K562 (cell line): ENCODE measurements at regions not wholly inside any gene's neighbourhood (a gene's known extent, or its start where the extent isn't known, plus 50 kb on each side); places are given as distances from the start of the nearest gene placed in this dataset.

Source experiments
- BCLAF1 ChIP-seq, 2 experiments: fragments of 450-650 bp in 1 of 2; IDR thresholded peaks; 2 replicates each; pipeline ENCODE4 v1.6.1; 2011 to 2017; ENCODE audit warnings: low read depth in 2 of 2, antibody characterized with exemption in 1 of 2, borderline replicate concordance in 1 of 2, low read length in 1 of 2, mild to moderate bottlenecking in 1 of 2, mixed read lengths in 1 of 2; ENCODE audit not compliant: control insufficient read depth in 1 of 2
- CBX3 ChIP-seq, 2 experiments: IDR thresholded peaks; 1 replicate in 1 of 2; 2 replicates in 1 of 2; pipeline ENCODE4 v1.6.1; 2012; ENCODE audit warnings: inconsistent platforms in 2 of 2, low read length in 2 of 2, borderline replicate concordance in 1 of 2, control low read depth in 1 of 2
- EP400 ChIP-seq: fragments of 450-650 bp; IDR thresholded peaks from 2 replicates; pipeline ENCODE4 v1.6.1; 2017; ENCODE audit warnings: antibody characterized with exemption, mild to moderate bottlenecking, moderate library complexity
- FOXP1 ChIP-seq: sonication (generic); formaldehyde crosslinking; IDR thresholded peaks from 2 replicates; pipeline ENCODE4 v1.8.0; 2022; ENCODE audit warnings: mild to moderate bottlenecking, missing genetic modification reagents
- JUN ChIP-seq, 2 experiments: sonication (generic) in 1 of 2; formaldehyde crosslinking in 1 of 2; IDR thresholded peaks; 2 replicates each; pipeline versions ENCODE4 v1.6.1 to v1.8.0; 2012 to 2022; ENCODE audit warnings: borderline replicate concordance in 2 of 2, mild to moderate bottlenecking in 2 of 2, improper control_type of control experiment in 1 of 2, low read depth in 1 of 2, low read length in 1 of 2, missing genetic modification reagents in 1 of 2
- NCOA1 ChIP-seq: fragments of 450-650 bp; IDR thresholded peaks from 2 replicates; pipeline ENCODE4 v1.6.1; 2016; ENCODE audit warnings: low read depth
- NR2C2 ChIP-seq, 2 experiments: fragments of 200-800 bp in 1 of 2; sonication (Bioruptor generic) in 1 of 2; sonication (generic) in 1 of 2; formaldehyde crosslinking in 1 of 2; IDR thresholded peaks; 2 replicates each; pipeline versions ENCODE4 v1.6.1 to v1.8.0; 2016 to 2022; ENCODE audit warnings: mild to moderate bottlenecking in 1 of 2, missing compliant biosample characterization in 1 of 2, missing genetic modification characterization in 1 of 2, missing genetic modification reagents in 1 of 2
- SMARCC2 ChIP-seq: fragments of 450-650 bp; IDR thresholded peaks from 2 replicates; pipeline ENCODE4 v1.6.1; 2017; ENCODE audit warnings: antibody characterized with exemption, moderate library complexity, mild to moderate bottlenecking, low read depth
- TCFL5 ChIP-seq: fragments of 250-450 bp; sonication (Bioruptor Pico); conservative IDR thresholded peaks from 2 replicates; pipeline ENCODE4 v1.6.1; 2021; ENCODE audit warnings: mild to moderate bottlenecking, moderate library complexity, matching md5 sums
- ZBTB26 ChIP-seq: fragments of 450-650 bp; formaldehyde crosslinking; IDR thresholded peaks from 2 replicates; pipeline ENCODE4 v1.4.0; 2022; ENCODE audit warnings: missing genetic modification characterization
- ZNF347 ChIP-seq: fragments of 450-650 bp; formaldehyde crosslinking; IDR thresholded peaks from 2 replicates; pipeline ENCODE4 v1.4.0; 2020; ENCODE audit warnings: low read depth, mild to moderate bottlenecking, moderate library complexity
- ZNF583 ChIP-seq: fragments of 250-450 bp; sonication (Bioruptor Pico); IDR thresholded peaks from 2 replicates; pipeline ENCODE4 v1.4.0; 2020
- ZNF592 ChIP-seq: fragments of 450-650 bp; IDR thresholded peaks from 2 replicates; pipeline ENCODE4 v1.6.1; 2017; ENCODE audit warnings: antibody characterized with exemption, mild to moderate bottlenecking
- TF ChIP-seq, protein P1 (sequence below): sonication (generic); formaldehyde crosslinking; IDR thresholded peaks from 2 replicates; pipeline ENCODE4 v1.8.0; 2022; ENCODE audit warnings: mild to moderate bottlenecking, missing genetic modification reagents

DNA sequence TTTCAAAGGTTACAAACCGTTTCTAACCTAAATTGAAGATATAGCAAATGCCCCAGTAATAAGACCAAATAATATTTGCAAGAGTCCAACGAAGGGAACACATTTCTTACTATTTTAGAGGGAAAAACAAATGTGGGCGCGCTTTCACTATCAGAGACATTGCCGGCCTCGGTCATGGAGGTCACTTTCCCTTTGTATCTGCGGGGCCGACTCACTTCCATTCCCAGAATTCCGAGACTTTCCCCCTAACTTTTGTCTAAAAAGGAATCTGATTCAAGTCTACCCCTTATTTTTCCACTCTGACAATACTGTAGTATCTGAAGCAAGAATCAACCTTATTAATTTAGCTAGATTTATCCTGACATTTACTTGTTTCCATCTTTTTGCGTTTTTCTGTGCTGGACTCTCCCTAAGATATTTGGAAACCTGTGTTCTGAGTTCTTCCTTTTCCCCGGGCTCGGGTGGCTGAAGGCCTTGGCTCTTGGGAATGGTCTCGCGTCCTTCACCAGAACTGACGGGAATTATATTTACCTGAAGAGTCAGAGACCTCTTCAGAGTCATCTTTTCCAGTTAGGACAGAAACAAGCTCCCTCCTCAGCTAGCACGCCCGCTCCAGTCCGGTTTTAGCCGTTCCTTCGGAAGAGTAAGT is 71.8 kb upstream of the ZNF184 start (continued):
- no peak for TF ChIP-seq BCLAF1 (IDR thresholded peaks at IDR 0.05; ENCODE audit: borderline replicate concordance in 1 of 2, control insufficient read depth in 1 of 2, low read depth in 2 of 2, low read length in 1 of 2)
- TF ChIP-seq JUN (IDR thresholded peaks at IDR 0.05; ENCODE audit: borderline replicate concordance, low read depth, low read length) = no peak
- no peak for TF ChIP-seq JUN (CRISPR knock-in tag; IDR thresholded peaks at IDR 0.05; ENCODE audit: borderline replicate concordance)
- TF ChIP-seq ZNF583 (CRISPR knock-in tag) = no peak
- no peak for TF ChIP-seq CBX3 (IDR thresholded peaks at IDR 0.05; ENCODE audit: borderline replicate concordance in 1 of 2, low read length in 2 of 2)
- no peak for TF ChIP-seq EP400
- TF ChIP-seq ZNF592 = peak; percentile 69; the same call in 1 of the 2 replicates
- no peak for TF ChIP-seq NCOA1
- 0 out of 2 replicates have a peak, but pooled peaks have one; percentile 2 for TF ChIP-seq FOXP1 (CRISPR knock-in tag)
- no peak for TF ChIP-seq ZNF347 (CRISPR knock-in tag)
- TF ChIP-seq, protein P1, sequence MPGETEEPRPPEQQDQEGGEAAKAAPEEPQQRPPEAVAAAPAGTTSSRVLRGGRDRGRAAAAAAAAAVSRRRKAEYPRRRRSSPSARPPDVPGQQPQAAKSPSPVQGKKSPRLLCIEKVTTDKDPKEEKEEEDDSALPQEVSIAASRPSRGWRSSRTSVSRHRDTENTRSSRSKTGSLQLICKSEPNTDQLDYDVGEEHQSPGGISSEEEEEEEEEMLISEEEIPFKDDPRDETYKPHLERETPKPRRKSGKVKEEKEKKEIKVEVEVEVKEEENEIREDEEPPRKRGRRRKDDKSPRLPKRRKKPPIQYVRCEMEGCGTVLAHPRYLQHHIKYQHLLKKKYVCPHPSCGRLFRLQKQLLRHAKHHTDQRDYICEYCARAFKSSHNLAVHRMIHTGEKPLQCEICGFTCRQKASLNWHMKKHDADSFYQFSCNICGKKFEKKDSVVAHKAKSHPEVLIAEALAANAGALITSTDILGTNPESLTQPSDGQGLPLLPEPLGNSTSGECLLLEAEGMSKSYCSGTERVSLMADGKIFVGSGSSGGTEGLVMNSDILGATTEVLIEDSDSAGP = no peak
- TF ChIP-seq ZBTB26 (CRISPR knock-in tag) = no peak
- 0 out of 2 replicates have a peak, but pooled peaks have one; percentile 12 for TF ChIP-seq SMARCC2
- TF ChIP-seq TCFL5 (CRISPR knock-in tag) = no peak
- no peak for TF ChIP-seq NR2C2 (CRISPR knock-in tag; IDR thresholded peaks at IDR 0.05)
- peak; percentile 7; the same call in 1 of the 2 replicates for TF ChIP-seq NR2C2 (tag; IDR thresholded peaks at IDR 0.05)
